GM21825 (cell line): ENCODE measurements at regions not wholly inside any gene's neighbourhood (a gene's known extent, or its start where the extent isn't known, plus 50 kb on each side); places are given as distances from the start of the nearest gene placed in this dataset.

ENCODE experiments used
- ATAC-seq: cut with Tn5 transposase; IDR thresholded peaks from one replicate; pipeline ENCODE4 v1.9.1; 2021; ENCODE audit warnings: mild to moderate bottlenecking, moderate library complexity; ENCODE audit not compliant: unreplicated experiment

- ATAC-seq: peak; percentile 96
Observed at GRCh38 chr18:77650799-77651385, 401.2 kb downstream of the GALR1 start.

- no peak for ATAC-seq
Observed at GRCh38 chr18:77651441-77651840, 401.8 kb downstream of the GALR1 start.

- no peak for ATAC-seq
Observed at GRCh38 chr18:77653792-77654191, 404.1 kb downstream of the GALR1 start.

- no peak for ATAC-seq
Observed at GRCh38 chr18:77654302-77654701, 404.7 kb downstream of the GALR1 start.

GRCh38 chr18:77657651-77658298, 408.1 kb downstream of the GALR1 start:
- no peak for ATAC-seq

GRCh38 chr18:77658299-77658662, 408.6 kb downstream of the GALR1 start:
- ATAC-seq: no peak

GRCh38 chr18:77658751-77659448, 409.3 kb downstream of the GALR1 start:
- no peak for ATAC-seq

- ATAC-seq: no peak
Observed at GRCh38 chr18:77666613-77667012, 417.0 kb downstream of the GALR1 start.

- no peak for ATAC-seq
Observed at GRCh38 chr18:77668219-77668618, 418.6 kb downstream of the GALR1 start.

- ATAC-seq: no peak
Observed at GRCh38 chr18:77669331-77669730, 419.7 kb downstream of the GALR1 start.

- ATAC-seq: no peak
Observed at GRCh38 chr18:77671456-77672167, 422.0 kb downstream of the GALR1 start.

GRCh38 chr18:77676910-77677309, 427.3 kb downstream of the GALR1 start:
- no peak for ATAC-seq

- ATAC-seq: no peak
Observed at GRCh38 chr18:77677536-77677935, 427.9 kb downstream of the GALR1 start.

- ATAC-seq: no peak
Observed at GRCh38 chr18:77679869-77680268, 430.2 kb downstream of the GALR1 start.

- ATAC-seq: no peak
Observed at GRCh38 chr18:77700051-77700450, 450.4 kb downstream of the GALR1 start.

- ATAC-seq: no peak
Observed at GRCh38 chr18:77701977-77702376, 452.3 kb downstream of the GALR1 start.

- ATAC-seq: no peak
Observed at GRCh38 chr18:77702686-77703085, 453.0 kb downstream of the GALR1 start.

GRCh38 chr18:77705301-77705700, 455.7 kb downstream of the GALR1 start:
- ATAC-seq: no peak

- no peak for ATAC-seq
Observed at GRCh38 chr18:77708826-77709506, 459.3 kb downstream of the GALR1 start.

- no peak for ATAC-seq
Observed at GRCh38 chr18:77711096-77711495, 461.4 kb downstream of the GALR1 start.

- ATAC-seq: no peak
Observed at GRCh38 chr18:77714716-77715115, 465.1 kb downstream of the GALR1 start.
